NB4 (cell line): ENCODE measurements at regions not wholly inside any gene's neighbourhood (a gene's known extent, or its start where the extent isn't known, plus 50 kb on each side); places are given as distances from the start of the nearest gene placed in this dataset.

Experiments used
- CTCF ChIP-seq: IDR thresholded peaks from one replicate; pipeline ENCODE4 v1.5.1; 2012; ENCODE audit warnings: low read depth, low read length
- POLR2A ChIP-seq: IDR thresholded peaks from 2 replicates; pipeline ENCODE4 v1.6.1; 2011; ENCODE audit warnings: mild to moderate bottlenecking; ENCODE audit not compliant: insufficient read length; ENCODE audit errors: extremely low read depth

GRCh38 chr7:159272739-159273138 is 128.1 kb upstream of the VIPR2 start:
- TF ChIP-seq POLR2A: no peak
- no peak for TF ChIP-seq CTCF
